Right lobe of liver (tissue), 4 donors: ENCODE measurements at regions not wholly inside any gene's neighbourhood (a gene's known extent, or its start where the extent isn't known, plus 50 kb on each side); places are given as distances from the start of the nearest gene placed in this dataset.
"Not testable (repeated sequence)": the region's sequence is repeated elsewhere in the genome, so short reads cannot be mapped to it uniquely, and the experiment has no call there.

Experiments
- CTCF ChIP-seq, 4 donors: fragments of 200-600 bp in 3 of 4; fragments of 450-650 bp in 1 of 4; IDR thresholded peaks; one replicate each; pipeline versions ENCODE4 v1.5.1 to v1.8.0; 2016 to 2022; ENCODE audit warnings: antibody characterized with exemption in 4 of 4, mild to moderate bottlenecking in 2 of 4
- POLR2A ChIP-seq: fragments of 450-650 bp; IDR thresholded peaks from one replicate; pipeline ENCODE4 v1.6.1; 2017; ENCODE audit warnings: antibody characterized with exemption, mild to moderate bottlenecking
- donor health status: DM: no; HTN: no; CAD: no.
- donor health status: DM: no; HTN: no; CAD: no.
- donor health status: DM: no; HTN: yes; CAD: no.

GRCh38 chr12:131229079-131229425, 275.3 kb downstream of the ADGRD1 start:
- not testable (repeated sequence) for TF ChIP-seq CTCF (IDR thresholded peaks at IDR 0.05); POLR2A
